Panc1 (cell line): ENCODE measurements at regions not wholly inside any gene's neighbourhood (a gene's known extent, or its start where the extent isn't known, plus 50 kb on each side); places are given as distances from the start of the nearest gene placed in this dataset.

ENCODE experiments used
- CTCF ChIP-seq: fragments of 450-650 bp; IDR thresholded peaks from 2 replicates; pipeline ENCODE4 v1.5.1; 2017; ENCODE audit warnings: mild to moderate bottlenecking
- POLR2AphosphoS5 ChIP-seq: IDR thresholded peaks from 2 replicates; pipeline ENCODE4 v1.6.1; 2012; ENCODE audit warnings: mild to moderate bottlenecking, low read depth, low read length, moderate library complexity
- TCF7L2 ChIP-seq: IDR thresholded peaks from 2 replicates; pipeline ENCODE4 v1.6.1; 2011; ENCODE audit warnings: mild to moderate bottlenecking, low read depth, low read length, inconsistent platforms

GRCh38 chrX:131951166-131951565 lies 71.9 kb upstream of the STK26 start:
- TF ChIP-seq POLR2AphosphoS5 (no peak), CTCF (no peak), TCF7L2 (no peak)
